ENCODE measurements at regions not wholly inside any gene's neighbourhood (a gene's known extent, or its start where the extent isn't known, plus 50 kb on each side); places are given as distances from the start of the nearest gene placed in this dataset.
"Not testable (repeated sequence)": the region's sequence is repeated elsewhere in the genome, so short reads cannot be mapped to it uniquely, and the experiment has no call there.

DNA sequence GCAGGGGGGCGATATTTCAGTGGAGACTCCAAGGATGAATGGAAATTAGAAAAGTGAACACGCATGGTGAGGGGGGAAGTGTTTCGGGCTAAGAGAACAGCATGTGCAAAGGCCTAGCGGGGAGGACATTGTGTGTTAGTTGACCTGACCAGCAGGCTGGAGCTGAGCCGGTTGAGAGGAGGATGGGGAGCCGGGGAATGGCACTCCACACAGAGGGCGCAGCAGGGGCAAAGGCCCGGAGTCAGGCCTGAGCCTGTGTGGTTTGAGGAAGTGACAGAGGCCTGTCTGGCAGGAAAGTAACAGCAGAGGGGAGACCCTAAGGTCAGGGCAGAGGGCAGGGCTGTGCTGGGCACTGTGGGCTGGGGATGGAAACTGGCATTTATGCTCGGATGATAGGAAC lies 83.2 kb upstream of the ZNF479 start:
- Mint-ChIP-seq H3K4me3 (no peak overlapping the region), H3K36me3 (peaks cover 0 to 56% (median 3%) of the 10 kb centered on the region in 3 donors), H3K4me1 (peaks cover 0 to 6% (median 0%) of the 10 kb centered on the region in 4 donors), H3K27me3 (no peaks in the 10 kb centered on the region), H3K27ac (no peak overlapping the region), H3K9me3 (peaks cover 32 to 82% (median 60%) of the 10 kb centered on the region in 9 donors)
- POLR2A ChIA-PET = no interaction called here
- no peak for DNase-seq
- ATAC-seq = no peak

DNA sequence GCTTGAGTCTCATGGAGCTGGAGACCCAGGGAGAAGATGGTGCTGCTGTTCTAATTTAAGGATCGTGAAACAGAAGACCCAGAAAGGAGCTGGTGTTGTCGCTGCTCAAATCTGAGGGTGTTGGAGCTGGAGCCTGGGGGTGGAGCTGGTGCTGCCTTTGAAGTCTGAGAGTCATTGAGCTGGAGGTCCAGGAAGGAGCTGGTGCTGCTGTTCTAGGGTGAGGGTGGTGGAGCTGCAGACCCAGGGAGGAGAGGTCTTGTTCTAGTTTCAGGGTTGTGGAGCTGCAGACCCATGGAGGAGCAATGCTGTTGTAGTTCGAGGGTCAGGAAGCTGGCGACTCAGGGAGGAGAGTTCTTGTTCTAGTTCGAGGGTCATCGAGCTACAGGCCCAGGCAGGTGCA lies 84.1 kb upstream of the ZNF479 start:
- Mint-ChIP-seq H3K9me3 (peaks cover 36 to 86% (median 69%) of the 10 kb centered on the region in 9 donors), H3K4me1 (peaks cover 0 to 6% (median 0%) of the 10 kb centered on the region in 4 donors), H3K4me3 (no peak overlapping the region), H3K27me3 (no peaks in the 10 kb centered on the region), H3K36me3 (peaks cover 0 to 65% (median 6%) of the 10 kb centered on the region in 3 donors), H3K27ac (no peak overlapping the region)
- POLR2A ChIA-PET = no interaction called here
- DNase-seq (no peak), ATAC-seq (no peak)

DNA sequence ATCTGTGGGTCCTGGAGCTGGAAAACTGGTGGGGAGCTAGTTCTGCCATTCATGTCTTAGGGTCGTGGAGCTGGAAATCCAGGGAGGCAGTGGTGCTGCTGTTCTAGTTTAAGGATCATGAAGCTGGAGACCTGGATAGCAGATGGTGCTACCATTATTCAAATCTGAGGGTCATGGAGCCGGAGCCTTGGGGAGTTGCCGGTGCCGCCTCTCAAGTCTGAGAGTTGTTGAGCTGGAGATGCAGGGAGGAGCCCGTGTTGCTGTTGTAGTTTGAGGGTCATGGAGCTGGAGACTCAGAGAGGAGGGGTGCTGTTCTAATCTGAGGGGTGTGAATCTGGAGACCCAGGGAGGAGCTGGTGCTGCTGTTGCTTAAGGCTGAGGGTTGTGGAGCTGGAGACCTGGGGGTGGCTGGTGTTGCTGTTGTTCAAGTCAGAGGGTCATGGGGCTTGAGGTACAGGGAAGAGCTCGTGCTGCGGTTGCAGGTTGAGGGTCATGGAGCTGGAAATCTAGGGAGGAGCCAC lies 86.0 kb upstream of the ZNF479 start:
- DNase-seq (no peak), ATAC-seq (no peak)
- POLR2A ChIA-PET = no interaction called here
- Mint-ChIP-seq H3K27me3 (no peaks in the 10 kb centered on the region), H3K9me3 (peaks cover 38 to 93% (median 74%) of the 10 kb centered on the region in 9 donors), H3K4me3 (no peak overlapping the region), H3K4me1 (peaks cover 0 to 6% (median 0%) of the 10 kb centered on the region in 4 donors), H3K27ac (no peak overlapping the region), H3K36me3 (peaks cover 0 to 75% (median 6%) of the 10 kb centered on the region in 3 donors)

DNA sequence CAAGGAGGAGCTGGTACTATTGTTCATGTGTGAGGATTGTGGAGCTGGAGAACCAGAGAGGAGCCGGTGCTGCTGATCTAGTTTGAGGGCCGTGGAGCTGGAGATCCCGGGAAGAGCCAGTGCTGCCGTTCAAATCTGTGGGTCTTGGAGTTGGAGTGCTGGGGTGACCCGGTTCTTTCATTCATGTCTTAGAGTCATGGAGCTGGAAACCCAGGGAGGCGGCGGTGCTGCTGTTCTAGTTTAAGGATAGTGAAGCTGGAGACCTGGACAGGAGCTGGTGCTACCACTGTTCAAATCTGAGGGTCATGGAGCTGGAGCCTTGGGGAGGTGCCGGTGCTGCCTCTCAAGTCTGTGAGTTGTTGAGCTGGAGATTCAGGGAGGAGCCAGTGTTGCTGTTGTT lies 88.5 kb upstream of the ZNF479 start:
- Mint-ChIP-seq H3K27me3 (no peaks in the 10 kb centered on the region), H3K9me3 (peaks cover 32 to 88% (median 72%) of the 10 kb centered on the region in 9 donors), H3K27ac (no peak overlapping the region), H3K4me1 (peaks cover 0 to 6% (median 0%) of the 10 kb centered on the region in 4 donors), H3K4me3 (no peak overlapping the region), H3K36me3 (peaks cover 0 to 72% (median 5%) of the 10 kb centered on the region in 3 donors)
- ATAC-seq (no peak), DNase-seq (no peak)
- POLR2A ChIA-PET = no interaction called here

GRCh38 chr7:57225666-57226065 lies 93.4 kb upstream of the ZNF479 start:
- no peak for ATAC-seq
- Mint-ChIP-seq H3K4me1 (no peaks in the 10 kb centered on the region), H3K36me3 (peaks cover 0 to 39% (median 3%) of the 10 kb centered on the region in 3 donors), H3K9me3 (peaks cover 6 to 83% (median 48%) of the 10 kb centered on the region in 9 donors), H3K27me3 (no peaks in the 10 kb centered on the region), H3K27ac (no peak overlapping the region), H3K4me3 (no peak overlapping the region)
- POLR2A ChIA-PET = no interaction called here
- DNase-seq = no peak

DNA sequence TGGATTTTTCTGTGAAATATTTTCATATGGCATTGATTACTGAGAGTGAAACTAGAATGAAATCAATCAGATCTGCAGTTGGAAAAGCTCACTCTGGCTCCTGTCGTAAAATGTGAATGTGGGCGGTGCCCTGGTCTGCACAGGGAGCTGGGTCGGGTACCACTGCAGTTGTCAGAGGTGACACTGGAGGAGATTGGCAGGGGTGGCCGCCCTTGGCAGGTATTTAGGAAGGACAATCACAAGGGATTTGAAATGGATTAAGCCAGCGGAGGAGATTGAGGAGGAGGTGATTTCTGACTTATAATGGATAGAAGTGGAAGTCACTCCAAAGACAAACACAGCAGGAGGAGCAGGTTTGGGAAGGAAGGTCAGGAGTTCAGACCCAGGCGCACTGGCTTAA lies 109.0 kb upstream of the ZNF479 start:
- DNase-seq, H3K4me1 Mint-ChIP-seq, POLR2A ChIA-PET, H3K4me3 Mint-ChIP-seq, H3K27me3 Mint-ChIP-seq, ATAC-seq: not testable (repeated sequence)
- H3K9me3 Mint-ChIP-seq = peaks cover 12 to 71% (median 40%) of the 10 kb centered on the region in 9 donors
- peaks cover 0 to 29% (median 0%) of the 10 kb centered on the region in 3 donors for H3K36me3 Mint-ChIP-seq
- H3K27ac Mint-ChIP-seq = peak overlapping the region in 1 of 10 donors; percentile 34

GRCh38 chr7:57243551-57243950 lies 111.3 kb upstream of the ZNF479 start:
- POLR2A ChIA-PET, H3K27me3 Mint-ChIP-seq, DNase-seq, H3K4me3 Mint-ChIP-seq, H3K4me1 Mint-ChIP-seq, H3K27ac Mint-ChIP-seq, ATAC-seq: not testable (repeated sequence)
- Mint-ChIP-seq H3K9me3 (peaks cover 12 to 80% (median 43%) of the 10 kb centered on the region in 9 donors), H3K36me3 (peaks cover 0 to 21% (median 2%) of the 10 kb centered on the region in 3 donors)

- H3K27me3 Mint-ChIP-seq, POLR2A ChIA-PET, H3K27ac Mint-ChIP-seq, DNase-seq, H3K4me3 Mint-ChIP-seq, ATAC-seq, H3K4me1 Mint-ChIP-seq: not testable (repeated sequence)
- Mint-ChIP-seq H3K9me3 (peaks cover 12 to 83% (median 44%) of the 10 kb centered on the region in 9 donors), H3K36me3 (peaks cover 0 to 23% (median 2%) of the 10 kb centered on the region in 3 donors)
Observed at GRCh38 chr7:57244345-57244980, 112.2 kb upstream of the ZNF479 start.

- Mint-ChIP-seq H3K9me3 (peaks cover 12 to 83% (median 44%) of the 10 kb centered on the region in 9 donors), H3K27ac (no peak overlapping the region), H3K4me1 (no peaks in the 10 kb centered on the region), H3K36me3 (peaks cover 0 to 23% (median 2%) of the 10 kb centered on the region in 3 donors), H3K4me3 (peak overlapping the region in 1 of 10 donors; percentile 20), H3K27me3 (peaks cover 0 to 1% (median 0%) of the 10 kb centered on the region in 5 donors)
- no peak for ATAC-seq
- POLR2A ChIA-PET = no interaction called here
- no peak for DNase-seq
Observed at GRCh38 chr7:57245206-57245605, 113.0 kb upstream of the ZNF479 start.

DNA sequence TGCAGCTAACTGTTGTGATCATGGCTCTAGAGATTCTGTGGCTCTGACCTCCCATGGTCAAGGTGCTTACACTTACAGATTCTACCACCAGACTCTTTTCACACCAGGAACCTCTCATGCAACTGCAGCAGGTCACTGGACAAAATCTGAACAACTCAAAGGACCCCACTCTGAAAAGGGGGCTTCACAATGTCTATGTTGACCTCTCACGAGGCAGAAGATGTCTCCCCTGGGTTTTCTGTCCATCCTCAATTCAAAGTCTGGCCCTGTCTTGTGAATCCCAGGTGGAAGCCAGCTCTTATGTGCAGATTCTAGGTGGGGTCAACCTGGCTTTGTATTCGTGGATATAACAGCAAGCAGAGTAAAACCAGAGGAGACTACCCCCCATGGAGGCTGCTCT lies 118.6 kb upstream of the ZNF479 start:
- ATAC-seq (no peak), DNase-seq (no peak)
- H3K27me3 Mint-ChIP-seq = no peaks in the 10 kb centered on the region
- no peaks in the 10 kb centered on the region for H3K4me1 Mint-ChIP-seq
- no peak overlapping the region for H3K27ac Mint-ChIP-seq
- peaks cover 2 to 18% (median 2%) of the 10 kb centered on the region in 3 donors for H3K36me3 Mint-ChIP-seq
- H3K4me3 Mint-ChIP-seq = no peak overlapping the region
- peaks cover 0 to 72% (median 46%) of the 10 kb centered on the region in 9 donors for H3K9me3 Mint-ChIP-seq
- POLR2A ChIA-PET = no interaction called here

- DNase-seq (no peak), ATAC-seq (no peak)
- no peaks in the 10 kb centered on the region for H3K27me3 Mint-ChIP-seq
- H3K27ac Mint-ChIP-seq = no peak overlapping the region
- peaks cover 0 to 7% (median 0%) of the 10 kb centered on the region in 3 donors for H3K36me3 Mint-ChIP-seq
- no peaks in the 10 kb centered on the region for H3K4me1 Mint-ChIP-seq
- H3K9me3 Mint-ChIP-seq = peaks cover 0 to 72% (median 8%) of the 10 kb centered on the region in 9 donors
- POLR2A ChIA-PET = no interaction called here
- no peak overlapping the region for H3K4me3 Mint-ChIP-seq
Observed at GRCh38 chr7:57256637-57257375, 124.6 kb upstream of the ZNF479 start.

- POLR2A ChIA-PET = no interaction called here
- Mint-ChIP-seq H3K4me3 (no peak overlapping the region), H3K27ac (no peak overlapping the region), H3K27me3 (no peaks in the 10 kb centered on the region), H3K36me3 (peaks cover 0 to 50% (median 17%) of the 10 kb centered on the region in 3 donors), H3K9me3 (peaks cover 27 to 98% (median 66%) of the 10 kb centered on the region in 9 donors), H3K4me1 (no peaks in the 10 kb centered on the region)
- no peak for DNase-seq
- ATAC-seq = no peak
Observed at GRCh38 chr7:57274535-57275283, 142.5 kb upstream of the ZNF479 start.
